ENCODE measurements at regions not wholly inside any gene's neighbourhood (a gene's known extent, or its start where the extent isn't known, plus 50 kb on each side); places are given as distances from the start of the nearest gene placed in this dataset.

GRCh38 chr14:26860111-26860510 is 262.3 kb upstream of the NOVA1 start:
- H3K36me3 Mint-ChIP-seq (ENCODE audit: unreplicated experiment): no peaks in the 10 kb centered on the region
- H3K4me3 Mint-ChIP-seq (ENCODE audit: unreplicated experiment): no peak overlapping the region
- H3K27ac Mint-ChIP-seq (ENCODE audit: unreplicated experiment): no peak overlapping the region
- TF ChIP-seq CTCF (IDR thresholded peaks at IDR 0.05): no peak
- DNase-seq (ENCODE audit: extremely low spot score, unreplicated experiment): no peak
- H3K9me3 Mint-ChIP-seq (ENCODE audit: unreplicated experiment): no peaks in the 10 kb centered on the region
- no peaks in the 10 kb centered on the region for H3K4me1 Mint-ChIP-seq (ENCODE audit: unreplicated experiment)
- H3K27me3 Mint-ChIP-seq (ENCODE audit: unreplicated experiment): no peaks in the 10 kb centered on the region

- no peak for TF ChIP-seq CTCF (IDR thresholded peaks at IDR 0.05)
- no peaks in the 10 kb centered on the region for H3K4me1 Mint-ChIP-seq (ENCODE audit: unreplicated experiment)
- H3K9me3 Mint-ChIP-seq (ENCODE audit: unreplicated experiment): no peaks in the 10 kb centered on the region
- no peak for DNase-seq (ENCODE audit: extremely low spot score, unreplicated experiment)
- no peak overlapping the region for H3K27ac Mint-ChIP-seq (ENCODE audit: unreplicated experiment)
- H3K36me3 Mint-ChIP-seq (ENCODE audit: unreplicated experiment): no peaks in the 10 kb centered on the region
- no peak overlapping the region for H3K4me3 Mint-ChIP-seq (ENCODE audit: unreplicated experiment)
- no peaks in the 10 kb centered on the region for H3K27me3 Mint-ChIP-seq (ENCODE audit: unreplicated experiment)
Measured at GRCh38 chr14:26863736-26864135, 265.9 kb upstream of the NOVA1 start.

GRCh38 chr14:26866721-26867120 is 268.9 kb upstream of the NOVA1 start:
- Mint-ChIP-seq H3K4me3 (ENCODE audit: unreplicated experiment) (no peak overlapping the region), H3K4me1 (ENCODE audit: unreplicated experiment) (no peaks in the 10 kb centered on the region), H3K36me3 (ENCODE audit: unreplicated experiment) (no peaks in the 10 kb centered on the region), H3K9me3 (ENCODE audit: unreplicated experiment) (no peaks in the 10 kb centered on the region), H3K27ac (ENCODE audit: unreplicated experiment) (no peak overlapping the region), H3K27me3 (ENCODE audit: unreplicated experiment) (no peaks in the 10 kb centered on the region)
- DNase-seq (ENCODE audit: extremely low spot score, unreplicated experiment): no peak
- no peak for TF ChIP-seq CTCF (IDR thresholded peaks at IDR 0.05)

GRCh38 chr14:26867171-26867757 is 269.4 kb upstream of the NOVA1 start:
- no peak for TF ChIP-seq CTCF (IDR thresholded peaks at IDR 0.05)
- H3K4me1 Mint-ChIP-seq (ENCODE audit: unreplicated experiment): no peaks in the 10 kb centered on the region
- no peak for DNase-seq (ENCODE audit: extremely low spot score, unreplicated experiment)

DNA sequence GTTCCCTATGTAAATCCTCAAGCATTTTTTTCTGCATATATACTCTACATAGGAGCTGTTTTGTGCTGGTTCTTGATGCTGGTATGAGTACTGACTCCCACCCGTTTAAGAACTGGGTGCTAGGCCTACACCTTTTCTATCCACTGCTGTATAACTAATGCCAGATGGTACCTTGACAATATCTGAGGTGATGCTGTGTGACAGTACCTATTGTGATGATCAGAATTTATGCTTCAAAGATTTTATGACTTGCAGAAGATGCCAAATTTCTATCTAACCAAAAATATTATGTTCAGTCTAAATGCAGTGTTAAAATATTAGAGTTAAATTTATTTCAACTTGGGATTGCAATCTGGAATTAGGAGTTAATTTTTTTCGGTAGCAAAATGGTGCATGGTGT is 272.3 kb upstream of the NOVA1 start:
- Mint-ChIP-seq H3K4me1 (ENCODE audit: unreplicated experiment) (no peaks in the 10 kb centered on the region), H3K36me3 (ENCODE audit: unreplicated experiment) (no peaks in the 10 kb centered on the region), H3K27ac (ENCODE audit: unreplicated experiment) (no peak overlapping the region), H3K27me3 (ENCODE audit: unreplicated experiment) (no peaks in the 10 kb centered on the region), H3K9me3 (ENCODE audit: unreplicated experiment) (no peaks in the 10 kb centered on the region), H3K4me3 (ENCODE audit: unreplicated experiment) (no peak overlapping the region)
- TF ChIP-seq CTCF (IDR thresholded peaks at IDR 0.05): no peak
- no peak for DNase-seq (ENCODE audit: extremely low spot score, unreplicated experiment)

More at GRCh38 chr14:26867171-26867757, 269.4 kb upstream of the NOVA1 start:
- H3K36me3 Mint-ChIP-seq (ENCODE audit: unreplicated experiment): no peaks in the 10 kb centered on the region
- H3K27me3 Mint-ChIP-seq (ENCODE audit: unreplicated experiment): no peaks in the 10 kb centered on the region
- no peaks in the 10 kb centered on the region for H3K9me3 Mint-ChIP-seq (ENCODE audit: unreplicated experiment)
- H3K4me3 Mint-ChIP-seq (ENCODE audit: unreplicated experiment): no peak overlapping the region
- no peak overlapping the region for H3K27ac Mint-ChIP-seq (ENCODE audit: unreplicated experiment)

All from osteocyte (in vitro differentiated cells).